GDM1 (cell line): ENCODE measurements at regions not wholly inside any gene's neighbourhood (a gene's known extent, or its start where the extent isn't known, plus 50 kb on each side); places are given as distances from the start of the nearest gene placed in this dataset.
"Not testable (repeated sequence)": the region's sequence is repeated elsewhere in the genome, so short reads cannot be mapped to it uniquely, and the experiment has no call there.

Experiments
- DNase-seq: peaks from one replicate; lab custom pipeline; 2025; lab: John Stamatoyannopoulos, UW

GRCh38 chr14:59058776-59059175, 129.7 kb upstream of the DAAM1 start:
- not testable (repeated sequence) for DNase-seq

GRCh38 chr14:59060841-59061240, 127.6 kb upstream of the DAAM1 start:
- no peak for DNase-seq

GRCh38 chr14:59061292-59061691, 127.2 kb upstream of the DAAM1 start:
- DNase-seq, result no peak

- no peak for DNase-seq
Measured at GRCh38 chr14:59063259-59063658, 125.2 kb upstream of the DAAM1 start.

GRCh38 chr14:59067127-59067894, 121.2 kb upstream of the DAAM1 start:
- peak; percentile 52 for DNase-seq

- DNase-seq, result no peak
Measured at GRCh38 chr14:59069163-59069854, 119.2 kb upstream of the DAAM1 start.

- no peak for DNase-seq
Measured at GRCh38 chr14:59075506-59075905, 113.0 kb upstream of the DAAM1 start.

GRCh38 chr14:59081720-59082119, 106.7 kb upstream of the DAAM1 start:
- no peak for DNase-seq

- DNase-seq, result no peak
Measured at GRCh38 chr14:59085207-59085739, 103.2 kb upstream of the DAAM1 start.

GRCh38 chr14:59086241-59086882, 102.1 kb upstream of the DAAM1 start:
- DNase-seq, result no peak

- DNase-seq, result no peak
Measured at GRCh38 chr14:59087240-59087639, 101.2 kb upstream of the DAAM1 start.

- no peak for DNase-seq
Measured at GRCh38 chr14:59087711-59088110, 100.8 kb upstream of the DAAM1 start.

- no peak for DNase-seq
Measured at GRCh38 chr14:59090572-59090971, 97.9 kb upstream of the DAAM1 start.

GRCh38 chr14:59091404-59091803, 97.1 kb upstream of the DAAM1 start:
- DNase-seq, result no peak

- no peak for DNase-seq
Measured at GRCh38 chr14:59091976-59092375, 96.5 kb upstream of the DAAM1 start.

- DNase-seq, result no peak
Measured at GRCh38 chr14:59093902-59094301, 94.6 kb upstream of the DAAM1 start.

GRCh38 chr14:59096303-59096702, 92.2 kb upstream of the DAAM1 start:
- DNase-seq, result no peak

- DNase-seq, result no peak
Measured at GRCh38 chr14:59097681-59098080, 90.8 kb upstream of the DAAM1 start.

- DNase-seq, result no peak
Measured at GRCh38 chr14:59098377-59098776, 90.1 kb upstream of the DAAM1 start.

- DNase-seq, result no peak
Measured at GRCh38 chr14:59100205-59100604, 88.3 kb upstream of the DAAM1 start.

- DNase-seq, result no peak
Measured at GRCh38 chr14:59101476-59101875, 87.0 kb upstream of the DAAM1 start.

- no peak for DNase-seq
Measured at GRCh38 chr14:59103396-59103795, 85.1 kb upstream of the DAAM1 start.

- no peak for DNase-seq
Measured at GRCh38 chr14:59107819-59108218, 80.6 kb upstream of the DAAM1 start.
